GM23338 (cell line): ENCODE measurements at regions not wholly inside any gene's neighbourhood (a gene's known extent, or its start where the extent isn't known, plus 50 kb on each side); places are given as distances from the start of the nearest gene placed in this dataset.
A peak's percentile ranks its signal among the peaks of the same experiment; 100 is the strongest.

Experiments
- ATAC-seq: fragments of 200-7000 bp; cut with Tn5 transposase; 3 replicates; pipeline ENCODE4 v1.9.1; 2020
- DNase-seq: peaks from one replicate; pipeline ENCODE4 v3.0.0-alpha.2; 2015; ENCODE audit warnings: low spot score
- H2AFZ ChIP-seq: fragments of 200-600 bp; sonication (generic); 2 replicates; pipeline ENCODE4 v1.8.0; 2016; ENCODE audit warnings: antibody characterized with exemption, mild to moderate bottlenecking, moderate library complexity
- H3F3A ChIP-seq: fragments of 200-600 bp; sonication (generic); replicated peaks from 2 replicates; pipeline ENCODE4 v1.8.0; 2017; ENCODE audit warnings: antibody characterized with exemption, mixed run types, low read depth
- H3K27ac ChIP-seq: fragments of 200-600 bp; sonication (generic); 2 replicates; pipeline ENCODE4 v1.6.1; 2016; ENCODE audit warnings: low read depth
- H3K27me3 ChIP-seq: fragments of 200-600 bp; sonication (generic); 2 replicates; pipeline ENCODE4 v1.8.0; 2016; ENCODE audit warnings: mild to moderate bottlenecking, mixed run types, moderate library complexity; ENCODE audit not compliant: insufficient read depth
- H3K36me3 ChIP-seq: fragments of 200-600 bp; sonication (generic); 2 replicates; pipeline ENCODE4 v1.8.0; 2016; ENCODE audit warnings: mild to moderate bottlenecking; ENCODE audit not compliant: insufficient read depth
- H3K4me1 ChIP-seq: fragments of 200-600 bp; sonication (generic); 2 replicates; pipeline ENCODE4 v1.8.0; 2016; ENCODE audit warnings: mild to moderate bottlenecking, moderate library complexity; ENCODE audit not compliant: insufficient read depth
- H3K4me2 ChIP-seq: fragments of 200-600 bp; sonication (generic); 2 replicates; pipeline ENCODE4 v1.7.1; 2017; ENCODE audit warnings: mixed run types
- H3K4me3 ChIP-seq: fragments of 200-600 bp; sonication (generic); 2 replicates; pipeline ENCODE4 v1.6.1; 2016; ENCODE audit warnings: mixed run types
- H3K79me2 ChIP-seq: fragments of 200-600 bp; sonication (generic); replicated peaks from 2 replicates; pipeline ENCODE4 v1.8.0; 2017; ENCODE audit warnings: mild to moderate bottlenecking; ENCODE audit not compliant: insufficient read depth
- H3K9me2 ChIP-seq: fragments of 200-600 bp; sonication (generic); 2 replicates; pipeline ENCODE4 v1.8.0; 2017; ENCODE audit not compliant: insufficient read depth
- H4K20me1 ChIP-seq: fragments of 200-600 bp; sonication (generic); replicated peaks from 2 replicates; pipeline ENCODE4 v1.8.0; 2017; ENCODE audit warnings: mild to moderate bottlenecking; ENCODE audit not compliant: insufficient read depth
- H3K27ac Mint-ChIP-seq: 2 replicates; pipeline ENCODE4 v1.8.0; 2020; ENCODE audit warnings: inconsistent platforms, mild to moderate bottlenecking, moderate library complexity, mixed read lengths
- H3K27me3 Mint-ChIP-seq: 3 replicates; pipeline ENCODE4 v1.8.0; 2022; ENCODE audit warnings: low read depth, mild to moderate bottlenecking, moderate library complexity, mixed read lengths, inconsistent platforms; ENCODE audit not compliant: insufficient read depth, poor library complexity
- H3K36me3 Mint-ChIP-seq: 3 replicates; pipeline ENCODE4 v1.8.0; 2021; ENCODE audit warnings: low read depth, mild to moderate bottlenecking, inconsistent platforms, moderate library complexity, mixed read lengths
- H3K4me1 Mint-ChIP-seq: 3 replicates; pipeline ENCODE4 v1.8.0; 2020; ENCODE audit warnings: mild to moderate bottlenecking, inconsistent platforms, mixed read lengths
- H3K4me3 Mint-ChIP-seq: 3 replicates; pipeline ENCODE4 v1.8.0; 2021; ENCODE audit warnings: moderate library complexity, mild to moderate bottlenecking, inconsistent platforms, mixed read lengths
- H3K9me3 Mint-ChIP-seq: 3 replicates; pipeline ENCODE4 v1.8.0; 2020; ENCODE audit warnings: moderate library complexity, mild to moderate bottlenecking, inconsistent platforms, mixed read lengths
- CREB1 ChIP-seq: fragments of 250-450 bp; sonication (Bioruptor Pico); IDR thresholded peaks from 2 replicates; pipeline ENCODE4 v1.5.0; 2020; ENCODE audit warnings: low read depth, mild to moderate bottlenecking, moderate library complexity
- CTCF ChIP-seq, 2 experiments: fragments of 200-600 bp in 1 of 2; sonication (generic) in 1 of 2; conservative IDR thresholded peaks; 2 replicates each; pipeline versions ENCODE4 v1.5.1 to v1.6.1; 2016 to 2017; ENCODE audit warnings: antibody characterized with exemption in 2 of 2, low read depth in 2 of 2, mild to moderate bottlenecking in 2 of 2, moderate library complexity in 1 of 2
- ETS1 ChIP-seq: IDR thresholded peaks from 2 replicates; pipeline ENCODE4 v1.6.1; 2016; ENCODE audit warnings: antibody characterized with exemption
- JUNB ChIP-seq: IDR thresholded peaks from one replicate; pipeline ENCODE4 v1.6.1; 2016; ENCODE audit warnings: antibody characterized with exemption; ENCODE audit not compliant: unreplicated experiment
- POLR2AphosphoS5 ChIP-seq: IDR thresholded peaks from 2 replicates; pipeline ENCODE4 v1.6.1; 2016; ENCODE audit warnings: antibody characterized with exemption, low read depth
- REST ChIP-seq: IDR thresholded peaks from one replicate; pipeline ENCODE4 v1.6.1; 2018; ENCODE audit warnings: antibody characterized with exemption; ENCODE audit not compliant: unreplicated experiment
- STAT1 ChIP-seq: IDR thresholded peaks from one replicate; pipeline ENCODE4 v1.6.1; 2016; ENCODE audit warnings: antibody characterized with exemption; ENCODE audit not compliant: unreplicated experiment
- ZNF114 ChIP-seq: fragments of 250-450 bp; sonication (Bioruptor Pico); IDR thresholded peaks from 2 replicates; pipeline ENCODE4 v1.5.0; 2020; ENCODE audit warnings: mild to moderate bottlenecking, moderate library complexity
- ZNF331 ChIP-seq: fragments of 250-450 bp; sonication (Bioruptor Pico); IDR thresholded peaks from 2 replicates; pipeline ENCODE4 v1.5.0; 2020; ENCODE audit warnings: low read depth, mild to moderate bottlenecking, moderate library complexity

GRCh38 chr6:19705606-19706005, 131.6 kb upstream of the ID4 start (continued):
- TF ChIP-seq REST (no peak), ZNF114 (CRISPR knock-in tag) (no peak)

- peaks cover 26% of the 10 kb centered on the region for H3K4me1 ChIP-seq
- peaks cover 30% of the 10 kb centered on the region for H3K4me1 Mint-ChIP-seq
- no peaks in the 10 kb centered on the region for H3K27me3 Mint-ChIP-seq
- H2AFZ ChIP-seq: no peak overlapping the region
- H3K36me3 Mint-ChIP-seq: peaks cover 9% of the 10 kb centered on the region; the same call in 2 of the 3 replicates
- H3K27ac Mint-ChIP-seq: no peak overlapping the region
- peaks cover 6% of the 10 kb centered on the region; the same call in 2 of the 3 replicates for H3K9me3 Mint-ChIP-seq
- H3K9me2 ChIP-seq: no peaks in the 10 kb centered on the region
- no peaks in the 10 kb centered on the region for H3K79me2 ChIP-seq
- H3K27me3 ChIP-seq: no peaks in the 10 kb centered on the region
- H3K27ac ChIP-seq: no peak overlapping the region
- no peak; the same call in 1 of the 3 replicates for ATAC-seq
- peak; percentile 28 to 49 for TF ChIP-seq CTCF (conservative IDR thresholded peaks at IDR 0.05; ENCODE audit: low read depth in 2 of 2)
- TF ChIP-seq CREB1 (CRISPR knock-in tag): no peak
- H3F3A ChIP-seq: no peaks in the 10 kb centered on the region
- no peak overlapping the region for H3K4me3 Mint-ChIP-seq
- no peak overlapping the region for H3K4me3 ChIP-seq
- no peaks in the 10 kb centered on the region for H3K36me3 ChIP-seq
- H4K20me1 ChIP-seq: no peaks in the 10 kb centered on the region
- no peak for DNase-seq
- no peak overlapping the region for H3K4me2 ChIP-seq
These were observed 125.0 kb upstream of the ID4 start for GRCh38 chr6:19712012-19712688.

- H2AFZ ChIP-seq: no peak overlapping the region
- no peak for TF ChIP-seq POLR2AphosphoS5
- no peak for TF ChIP-seq CTCF (conservative IDR thresholded peaks at IDR 0.05; ENCODE audit: low read depth in 2 of 2)
- no peak for TF ChIP-seq ZNF331 (CRISPR knock-in tag)
- TF ChIP-seq ETS1: no peak
- no peak for TF ChIP-seq ZNF114 (CRISPR knock-in tag)
- TF ChIP-seq REST: no peak
- TF ChIP-seq STAT1: no peak
- no peak for TF ChIP-seq JUNB
These were observed 124.2 kb upstream of the ID4 start for GRCh38 chr6:19712998-19713397.

More at GRCh38 chr6:19712998-19713397, 124.2 kb upstream of the ID4 start:
- no peak for DNase-seq
- Histone ChIP-seq H3K4me3 (no peak overlapping the region), H3K9me2 (no peaks in the 10 kb centered on the region), H3K4me1 (peaks cover 26% of the 10 kb centered on the region), H4K20me1 (no peaks in the 10 kb centered on the region), H3F3A (no peaks in the 10 kb centered on the region), H3K36me3 (no peaks in the 10 kb centered on the region), H3K27ac (no peak overlapping the region), H3K79me2 (no peaks in the 10 kb centered on the region), H3K27me3 (no peaks in the 10 kb centered on the region), H3K4me2 (no peak overlapping the region)
- Mint-ChIP-seq H3K4me3 (no peak overlapping the region), H3K27me3 (no peaks in the 10 kb centered on the region), H3K36me3 (peaks cover 9% of the 10 kb centered on the region; the same call in 2 of the 3 replicates), H3K27ac (no peak overlapping the region), H3K4me1 (peaks cover 30% of the 10 kb centered on the region), H3K9me3 (peaks cover 8% of the 10 kb centered on the region; the same call in 2 of the 3 replicates)
- ATAC-seq: no peak
